ENCODE measurements at regions not wholly inside any gene's neighbourhood (a gene's known extent, or its start where the extent isn't known, plus 50 kb on each side); places are given as distances from the start of the nearest gene placed in this dataset.
"Not testable (repeated sequence)": the region's sequence is repeated elsewhere in the genome, so short reads cannot be mapped to it uniquely, and the experiment has no call there.

DNA sequence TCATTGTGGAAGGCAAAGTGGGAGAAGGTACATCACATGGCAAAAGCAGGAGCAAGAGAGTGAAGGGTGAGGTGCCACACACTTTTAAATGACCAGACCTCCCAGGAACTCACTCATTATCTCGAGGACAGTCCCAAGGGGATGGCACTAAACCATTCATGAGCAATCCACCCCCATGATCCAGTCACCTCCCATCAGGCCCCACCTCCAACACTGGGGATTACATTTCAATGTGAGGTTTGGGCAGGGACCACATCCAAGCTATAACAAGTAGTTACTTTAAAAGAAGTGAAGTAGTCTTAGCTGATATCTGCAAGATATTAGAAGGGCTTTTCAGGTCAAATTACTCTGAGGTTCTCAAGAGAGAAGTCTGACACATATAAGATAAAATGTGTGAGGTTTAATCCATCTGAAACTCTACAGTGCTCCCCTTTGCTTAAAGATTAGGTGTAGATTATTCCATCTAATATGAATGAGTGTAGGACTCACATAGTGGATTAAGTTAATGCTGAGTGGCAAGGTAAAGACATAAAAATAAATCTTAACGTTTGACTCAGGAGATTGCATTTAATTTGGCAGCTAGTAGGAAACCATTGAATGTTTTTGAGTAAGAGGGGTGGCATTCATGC, 130.8 kb downstream of the TMX1 start:
- H3K9me3 ChIP-seq (ENCODE audit: control insufficient read depth, insufficient read depth, low read length), result no peaks in the 10 kb centered on the region
- no peak overlapping the region for H3K27ac ChIP-seq (ENCODE audit: low read depth, low read length)
- H3K9me2 ChIP-seq (replicated peaks; ENCODE audit: control insufficient read depth, low read length), result no peaks in the 10 kb centered on the region
- TF ChIP-seq, protein P1, sequence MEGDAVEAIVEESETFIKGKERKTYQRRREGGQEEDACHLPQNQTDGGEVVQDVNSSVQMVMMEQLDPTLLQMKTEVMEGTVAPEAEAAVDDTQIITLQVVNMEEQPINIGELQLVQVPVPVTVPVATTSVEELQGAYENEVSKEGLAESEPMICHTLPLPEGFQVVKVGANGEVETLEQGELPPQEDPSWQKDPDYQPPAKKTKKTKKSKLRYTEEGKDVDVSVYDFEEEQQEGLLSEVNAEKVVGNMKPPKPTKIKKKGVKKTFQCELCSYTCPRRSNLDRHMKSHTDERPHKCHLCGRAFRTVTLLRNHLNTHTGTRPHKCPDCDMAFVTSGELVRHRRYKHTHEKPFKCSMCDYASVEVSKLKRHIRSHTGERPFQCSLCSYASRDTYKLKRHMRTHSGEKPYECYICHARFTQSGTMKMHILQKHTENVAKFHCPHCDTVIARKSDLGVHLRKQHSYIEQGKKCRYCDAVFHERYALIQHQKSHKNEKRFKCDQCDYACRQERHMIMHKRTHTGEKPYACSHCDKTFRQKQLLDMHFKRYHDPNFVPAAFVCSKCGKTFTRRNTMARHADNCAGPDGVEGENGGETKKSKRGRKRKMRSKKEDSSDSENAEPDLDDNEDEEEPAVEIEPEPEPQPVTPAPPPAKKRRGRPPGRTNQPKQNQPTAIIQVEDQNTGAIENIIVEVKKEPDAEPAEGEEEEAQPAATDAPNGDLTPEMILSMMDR (IDR thresholded peaks at IDR 0.05; ENCODE audit: low read depth, low read length, poor library complexity, severe bottlenecking), result no peak
- no peaks in the 10 kb centered on the region for H3K36me3 ChIP-seq (ENCODE audit: control insufficient read depth, low read length)
- H3F3A ChIP-seq (ENCODE audit: control insufficient read depth, insufficient read depth), result no peaks in the 10 kb centered on the region
- no peaks in the 10 kb centered on the region for H3K27me3 ChIP-seq (ENCODE audit: control insufficient read depth, low read length)
- no peak overlapping the region for H3K4me2 ChIP-seq (ENCODE audit: low read length)
- no peaks in the 10 kb centered on the region for H3K4me1 ChIP-seq (ENCODE audit: control insufficient read depth, low read length)
- H4K20me1 ChIP-seq (ENCODE audit: control insufficient read depth, insufficient read depth, low read depth, low read length), result no peaks in the 10 kb centered on the region
- H3K79me2 ChIP-seq (ENCODE audit: control insufficient read depth, low read length), result no peaks in the 10 kb centered on the region
- H3K4me3 ChIP-seq (ENCODE audit: low read length), result no peak overlapping the region

DNA sequence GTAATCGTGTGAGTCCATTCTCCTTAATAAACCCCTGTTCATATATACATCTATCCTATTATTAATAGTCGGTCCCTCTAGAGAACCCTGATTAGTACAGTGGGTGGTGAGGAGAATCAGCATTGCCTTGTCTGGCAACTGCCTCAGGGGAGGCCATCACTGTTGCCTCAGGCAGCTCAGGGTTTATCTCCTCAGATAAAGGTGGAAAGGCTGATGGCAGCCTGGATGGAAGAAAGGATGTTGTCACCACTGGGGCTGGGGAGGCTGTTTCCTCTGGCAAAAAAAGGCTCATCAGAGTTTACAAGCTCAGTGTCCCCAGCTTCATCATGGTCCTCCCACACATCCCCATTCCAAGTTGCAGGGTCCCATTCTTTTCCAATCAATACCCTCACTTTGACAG, 137.1 kb downstream of the TMX1 start:
- not testable (repeated sequence) for H3K4me1 ChIP-seq (ENCODE audit: control insufficient read depth, low read length); H3K4me2 ChIP-seq (ENCODE audit: low read length); H4K20me1 ChIP-seq (ENCODE audit: control insufficient read depth, insufficient read depth, low read depth, low read length); H3K9me2 ChIP-seq (replicated peaks; ENCODE audit: control insufficient read depth, low read length); H3K9me3 ChIP-seq (ENCODE audit: control insufficient read depth, insufficient read depth, low read length); H3K27ac ChIP-seq (ENCODE audit: low read depth, low read length); H3K27me3 ChIP-seq (ENCODE audit: control insufficient read depth, low read length); H3K79me2 ChIP-seq (ENCODE audit: control insufficient read depth, low read length); H3K4me3 ChIP-seq (ENCODE audit: low read length); H3K36me3 ChIP-seq (ENCODE audit: control insufficient read depth, low read length); H3F3A ChIP-seq (ENCODE audit: control insufficient read depth, insufficient read depth)

DNA sequence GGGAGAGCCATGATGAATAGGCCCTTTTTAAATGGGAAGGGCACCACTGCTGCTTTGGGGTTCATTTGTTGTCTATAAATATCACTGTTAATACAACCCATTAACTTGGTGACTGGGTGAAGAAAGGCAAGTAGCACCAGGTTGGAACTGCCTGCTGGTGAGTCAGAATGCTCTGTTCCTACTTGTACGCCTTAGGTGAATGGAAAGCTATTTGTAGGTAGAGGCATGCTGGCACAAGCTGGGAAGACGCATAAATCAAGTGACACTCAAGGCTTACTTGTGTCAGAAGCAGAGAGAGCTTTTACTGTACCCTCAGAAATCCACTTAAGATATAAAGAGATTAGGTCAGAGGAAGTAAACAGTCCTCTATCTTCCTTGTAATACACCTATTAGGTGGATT, 142.5 kb downstream of the TMX1 start:
- TF ChIP-seq EZH2phosphoT487 (IDR thresholded peaks at IDR 0.05; ENCODE audit: borderline replicate concordance, low read length), result no peak
- TF ChIP-seq, protein P1 (IDR thresholded peaks at IDR 0.05; ENCODE audit: low read depth, low read length, poor library complexity, severe bottlenecking), result no peak
- no peak overlapping the region for H3K4me2 ChIP-seq (ENCODE audit: low read length)
- no peaks in the 10 kb centered on the region for H3K36me3 ChIP-seq (ENCODE audit: control insufficient read depth, low read length)
- no peak overlapping the region for H3K4me3 ChIP-seq (ENCODE audit: low read length)
- no peaks in the 10 kb centered on the region for H3K9me3 ChIP-seq (ENCODE audit: control insufficient read depth, insufficient read depth, low read length)
- no peaks in the 10 kb centered on the region for H3K9me2 ChIP-seq (replicated peaks; ENCODE audit: control insufficient read depth, low read length)
- H3K4me1 ChIP-seq (ENCODE audit: control insufficient read depth, low read length), result no peaks in the 10 kb centered on the region
- H3F3A ChIP-seq (ENCODE audit: control insufficient read depth, insufficient read depth), result no peaks in the 10 kb centered on the region
- no peak overlapping the region for H3K27ac ChIP-seq (ENCODE audit: low read depth, low read length)
- H3K27me3 ChIP-seq (ENCODE audit: control insufficient read depth, low read length), result peaks cover 4% of the 10 kb centered on the region; the same call in 1 of the 2 replicates
- H3K79me2 ChIP-seq (ENCODE audit: control insufficient read depth, low read length), result no peaks in the 10 kb centered on the region
- no peaks in the 10 kb centered on the region for H4K20me1 ChIP-seq (ENCODE audit: control insufficient read depth, insufficient read depth, low read depth, low read length)

DNA sequence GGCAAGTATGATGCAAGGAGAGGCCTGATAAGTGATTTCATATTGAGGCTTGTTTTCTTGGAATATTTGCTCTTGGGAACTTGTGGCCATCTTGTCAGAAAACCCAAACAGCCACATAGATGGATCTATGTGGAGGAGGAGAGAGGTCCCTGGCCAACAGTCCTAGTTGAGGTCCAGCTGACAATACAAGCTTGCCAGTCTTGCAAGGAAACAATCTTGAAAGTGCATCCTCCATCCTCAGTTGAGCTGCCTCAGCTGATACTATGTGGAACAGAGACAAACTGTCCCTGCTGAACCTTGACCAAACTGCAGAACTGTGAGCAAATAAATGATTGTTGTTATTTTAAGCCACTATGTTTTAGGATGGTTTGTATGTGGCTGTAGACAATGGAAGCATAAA, 146.4 kb downstream of the TMX1 start:
- H3K79me2 ChIP-seq (ENCODE audit: control insufficient read depth, low read length), result no peaks in the 10 kb centered on the region
- H3K9me2 ChIP-seq (replicated peaks; ENCODE audit: control insufficient read depth, low read length), result no peaks in the 10 kb centered on the region
- no peak overlapping the region for H3K4me3 ChIP-seq (ENCODE audit: low read length)
- no peak for TF ChIP-seq EZH2phosphoT487 (IDR thresholded peaks at IDR 0.05; ENCODE audit: borderline replicate concordance, low read length)
- TF ChIP-seq, protein P1 (IDR thresholded peaks at IDR 0.05; ENCODE audit: low read depth, low read length, poor library complexity, severe bottlenecking), result no peak
- H3K4me1 ChIP-seq (ENCODE audit: control insufficient read depth, low read length), result no peaks in the 10 kb centered on the region
- H3K36me3 ChIP-seq (ENCODE audit: control insufficient read depth, low read length), result no peaks in the 10 kb centered on the region
- no peaks in the 10 kb centered on the region for H3F3A ChIP-seq (ENCODE audit: control insufficient read depth, insufficient read depth)
- H3K27me3 ChIP-seq (ENCODE audit: control insufficient read depth, low read length), result no peaks in the 10 kb centered on the region
- H3K9me3 ChIP-seq (ENCODE audit: control insufficient read depth, insufficient read depth, low read length), result no peaks in the 10 kb centered on the region
- no peak overlapping the region for H3K4me2 ChIP-seq (ENCODE audit: low read length)
- H3K27ac ChIP-seq (ENCODE audit: low read depth, low read length), result no peak overlapping the region
- no peaks in the 10 kb centered on the region for H4K20me1 ChIP-seq (ENCODE audit: control insufficient read depth, insufficient read depth, low read depth, low read length)

All from DOHH2 (cell line).